Spleen (tissue), 11 donors: ENCODE measurements at regions not wholly inside any gene's neighbourhood (a gene's known extent, or its start where the extent isn't known, plus 50 kb on each side); places are given as distances from the start of the nearest gene placed in this dataset.
"Not testable (repeated sequence)": the region's sequence is repeated elsewhere in the genome, so short reads cannot be mapped to it uniquely, and the experiment has no call there.

Source experiments
- DNase-seq: peaks from one replicate; pipeline ENCODE4 v3.0.0-alpha.2; 2020
- H3K27ac ChIP-seq, 8 donors: fragments of 200-600 bp; sonication (generic) in 7 of 8; 1 replicate in 4 of 8; 2 replicates in 4 of 8; pipeline versions ENCODE4 v1.5.0 to v1.8.0; 2016 to 2021; ENCODE audit warnings: inconsistent platforms in 4 of 8, mild to moderate bottlenecking in 4 of 8, moderate library complexity in 1 of 8
- H3K27me3 ChIP-seq, 7 donors: fragments of 200-600 bp; sonication (generic) in 6 of 7; replicated peaks in 1 of 7; 1 replicate in 4 of 7; 2 replicates in 3 of 7; pipeline versions ENCODE4 v1.5.0 to v1.8.0; 2016 to 2021; ENCODE audit warnings: inconsistent platforms in 3 of 7, mild to moderate bottlenecking in 1 of 7
- H3K36me3 ChIP-seq, 6 donors: fragments of 200-600 bp; sonication (generic) in 5 of 6; 1 replicate in 4 of 6; 2 replicates in 2 of 6; pipeline versions ENCODE4 v1.5.0 to v1.8.0; 2016 to 2021; ENCODE audit warnings: inconsistent platforms in 2 of 6
- H3K4me1 ChIP-seq, 6 donors: fragments of 200-600 bp; sonication (generic) in 5 of 6; 1 replicate in 3 of 6; 2 replicates in 3 of 6; pipeline versions ENCODE4 v1.5.0 to v1.8.0; 2016 to 2021; ENCODE audit warnings: inconsistent platforms in 3 of 6
- H3K4me3 ChIP-seq, 8 donors: fragments of 200-600 bp; sonication (generic) in 7 of 8; 1 replicate in 4 of 8; 2 replicates in 4 of 8; pipeline versions ENCODE4 v1.5.0 to v1.8.0; 2016 to 2021; ENCODE audit warnings: inconsistent platforms in 4 of 8, mild to moderate bottlenecking in 4 of 8, moderate library complexity in 2 of 8
- H3K9me3 ChIP-seq, 8 donors: fragments of 200-600 bp; sonication (generic) in 7 of 8; 1 replicate in 4 of 8; 2 replicates in 4 of 8; pipeline versions ENCODE4 v1.5.0 to v1.8.0; 2016 to 2021; ENCODE audit warnings: inconsistent platforms in 4 of 8
- CTCF ChIP-seq, 11 experiments: fragments of 200-600 bp in 7 of 11; fragments of 450-650 bp in 4 of 11; sonication (generic) in 4 of 11; IDR thresholded peaks in 8 of 11; conservative IDR thresholded peaks in 3 of 11; 1 replicate in 7 of 11; 2 replicates in 4 of 11; pipeline versions ENCODE4 v1.4.0 to v1.8.0; 2016 to 2021; ENCODE audit warnings: antibody characterized with exemption in 11 of 11, inconsistent platforms in 4 of 11, mild to moderate bottlenecking in 1 of 11
- POLR2A ChIP-seq, 3 donors: fragments of 450-650 bp; IDR thresholded peaks; one replicate each; pipeline ENCODE4 v1.5.1; 2017; ENCODE audit warnings: antibody characterized with exemption in 3 of 3, mild to moderate bottlenecking in 1 of 3
- POLR2AphosphoS5 ChIP-seq, 3 donors: sonication (generic); formaldehyde crosslinking; IDR thresholded peaks; one replicate each; pipeline ENCODE4 v1.5.1; 2017; ENCODE audit warnings: antibody characterized with exemption in 3 of 3
- WGBS, 5 donors: extraction: QIAGEN DNeasy Blood & Tissue Kit in 3 of 5; methylation state at CpG; one replicate each; pipeline versions ENCODE4 v1.1.5 to v1.1.7; 2013 to 2018; 5-methylcytosine and 5-hydroxymethylcytosine counted together
- intact Hi-C: fragments of 100-400 bp; cut with DNase I; formaldehyde crosslinking; loops from one replicate; pipeline ENCODE4 v1.15.0; 2023; ENCODE audit warnings: low total_unique reads
- donor health status: healthy with polysubstance abuse.
- donor health status: DM: no; HTN: no; CAD: no; lungs with moderate emphysema.
- donor health status: DM: no; HTN: no; CAD: no.
- donor health status: Bipolar disorder and iron deficiency.
- donor health status: healthy.
- donor health status: DM: no; HTN: no; CAD: no.
- donor health status: DM: yes; HTN: yes; CAD: no.

- Histone ChIP-seq H3K27ac (no peak overlapping the region), H3K4me3 (no peak overlapping the region), H3K9me3 (peaks cover 0 to 26% (median 17%) of the 10 kb centered on the region in 8 donors), H3K27me3 (peaks cover 0 to 40% (median 0%) of the 10 kb centered on the region in 7 donors), H3K36me3 (no peaks in the 10 kb centered on the region), H3K4me1 (no peaks in the 10 kb centered on the region)
- WGBS, 5 donors, result 63 to 78% (median 67%) methylated on average over 3 of the region's 3 CpGs
- intact Hi-C loops, result no loop called here
- TF ChIP-seq POLR2A (IDR thresholded peaks at IDR 0.05) (no peak), CTCF (IDR thresholded peaks at IDR 0.05 in 8 of 11, conservative IDR thresholded peaks at IDR 0.05 in 3 of 11) (no peak), POLR2AphosphoS5 (IDR thresholded peaks at IDR 0.05) (no peak)
- no peak for DNase-seq
Measured at GRCh38 chr9:97774673-97775072, 77.5 kb upstream of the XPA start.

- Histone ChIP-seq H3K9me3 (peaks cover 0 to 34% (median 22%) of the 10 kb centered on the region in 8 donors), H3K27me3 (peaks cover 0 to 28% (median 0%) of the 10 kb centered on the region in 7 donors)
- H3K36me3 ChIP-seq, H3K4me3 ChIP-seq, intact Hi-C loops, H3K4me1 ChIP-seq, DNase-seq, H3K27ac ChIP-seq: not testable (repeated sequence)
- 56 to 91% (median 88%) methylated on average over 2 of the region's 2 CpGs for WGBS, 5 donors
Measured at GRCh38 chr9:97778740-97779139, 74.3 kb upstream of the FOXE1 start.

GRCh38 chr9:97779608-97780007 is 73.4 kb upstream of the FOXE1 start:
- WGBS, 5 donors, result 90 to 98% (median 95%) methylated on average over 1 to 2 of the region's 2 CpGs
- intact Hi-C loops, result no loop called here
- DNase-seq, result no peak
- Histone ChIP-seq H3K27me3 (peaks cover 0 to 25% (median 0%) of the 10 kb centered on the region in 7 donors), H3K4me3 (no peak overlapping the region), H3K9me3 (peaks cover 0 to 34% (median 22%) of the 10 kb centered on the region in 8 donors), H3K36me3 (no peaks in the 10 kb centered on the region), H3K4me1 (no peaks in the 10 kb centered on the region), H3K27ac (no peak overlapping the region)
- TF ChIP-seq POLR2AphosphoS5 (IDR thresholded peaks at IDR 0.05) (no peak), CTCF (IDR thresholded peaks at IDR 0.05 in 8 of 11, conservative IDR thresholded peaks at IDR 0.05 in 3 of 11) (no peak), POLR2A (IDR thresholded peaks at IDR 0.05) (no peak)

GRCh38 chr9:97781902-97782301 is 71.1 kb upstream of the FOXE1 start:
- intact Hi-C loops, result no loop called here
- TF ChIP-seq POLR2AphosphoS5 (IDR thresholded peaks at IDR 0.05) (no peak), POLR2A (IDR thresholded peaks at IDR 0.05) (no peak), CTCF (IDR thresholded peaks at IDR 0.05 in 8 of 11, conservative IDR thresholded peaks at IDR 0.05 in 3 of 11) (no peak)
- 59 to 91% (median 74%) methylated on average over 1 of the region's 1 CpG for WGBS, 5 donors
- Histone ChIP-seq H3K9me3 (peaks cover 0 to 32% (median 22%) of the 10 kb centered on the region in 8 donors), H3K4me3 (no peak overlapping the region), H3K36me3 (no peaks in the 10 kb centered on the region), H3K27me3 (peaks cover 0 to 31% (median 0%) of the 10 kb centered on the region in 7 donors), H3K27ac (no peak overlapping the region), H3K4me1 (no peaks in the 10 kb centered on the region)
- no peak for DNase-seq

- WGBS, 5 donors, result 67 to 82% (median 73%) methylated on average over 5 of the region's 5 CpGs
- intact Hi-C loops, result no loop called here
- TF ChIP-seq CTCF (IDR thresholded peaks at IDR 0.05 in 8 of 11, conservative IDR thresholded peaks at IDR 0.05 in 3 of 11), result no peak
- TF ChIP-seq POLR2A (IDR thresholded peaks at IDR 0.05), result no peak
- no peak for TF ChIP-seq POLR2AphosphoS5 (IDR thresholded peaks at IDR 0.05)
- H3K27ac ChIP-seq, result no peak overlapping the region
- H3K4me1 ChIP-seq, result no peaks in the 10 kb centered on the region
- H3K9me3 ChIP-seq, result no peaks in the 10 kb centered on the region
- no peak overlapping the region for H3K4me3 ChIP-seq
- H3K36me3 ChIP-seq, result no peaks in the 10 kb centered on the region
- DNase-seq, result no peak
- H3K27me3 ChIP-seq, result peaks cover 0 to 53% (median 0%) of the 10 kb centered on the region in 7 donors
Measured at GRCh38 chr9:97786341-97786740, 66.7 kb upstream of the FOXE1 start.
